ENCODE measurements at regions not wholly inside any gene's neighbourhood (a gene's known extent, or its start where the extent isn't known, plus 50 kb on each side); places are given as distances from the start of the nearest gene placed in this dataset.

- TF ChIP-seq ZNF274 (IDR thresholded peaks at IDR 0.05; ENCODE audit: low read depth, low read length) = no peak
- no peak overlapping the region for H3K4me3 ChIP-seq (ENCODE audit: low read length)
Measured at GRCh38 chr7:86981127-86981526, 78.3 kb downstream of the ELAPOR2 start.

DNA sequence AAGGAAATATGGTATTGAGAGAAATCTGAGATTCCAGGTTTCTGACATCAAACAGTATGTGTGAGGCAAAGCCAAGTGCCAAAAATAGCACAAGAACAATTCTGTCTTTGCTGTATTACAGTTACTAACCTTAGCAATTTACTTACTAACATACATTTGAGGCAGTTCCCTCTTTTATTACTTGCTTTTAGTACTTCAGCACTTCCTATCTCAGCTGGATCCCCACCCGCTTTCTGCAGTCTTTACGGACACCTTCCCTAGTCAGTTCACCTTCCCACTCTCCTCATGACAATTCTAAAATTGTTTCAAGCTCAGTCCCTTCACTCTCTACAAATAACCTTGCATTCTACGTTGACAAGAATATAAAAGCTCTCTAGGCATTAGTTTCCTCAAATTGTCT is 79.2 kb downstream of the ELAPOR2 start:
- no peak for TF ChIP-seq ZNF274 (IDR thresholded peaks at IDR 0.05; ENCODE audit: low read depth, low read length)
- no peak overlapping the region for H3K4me3 ChIP-seq (ENCODE audit: low read length)

GRCh38 chr7:86978808-86979506 is 80.5 kb downstream of the ELAPOR2 start:
- TF ChIP-seq ZNF274 (IDR thresholded peaks at IDR 0.05; ENCODE audit: low read depth, low read length) = no peak
- no peak overlapping the region for H3K4me3 ChIP-seq (ENCODE audit: low read length)

- no peak overlapping the region for H3K4me3 ChIP-seq (ENCODE audit: low read length)
- TF ChIP-seq ZNF274 (IDR thresholded peaks at IDR 0.05; ENCODE audit: low read depth, low read length) = no peak
Measured at GRCh38 chr7:86976958-86977357, 82.5 kb downstream of the ELAPOR2 start.

DNA sequence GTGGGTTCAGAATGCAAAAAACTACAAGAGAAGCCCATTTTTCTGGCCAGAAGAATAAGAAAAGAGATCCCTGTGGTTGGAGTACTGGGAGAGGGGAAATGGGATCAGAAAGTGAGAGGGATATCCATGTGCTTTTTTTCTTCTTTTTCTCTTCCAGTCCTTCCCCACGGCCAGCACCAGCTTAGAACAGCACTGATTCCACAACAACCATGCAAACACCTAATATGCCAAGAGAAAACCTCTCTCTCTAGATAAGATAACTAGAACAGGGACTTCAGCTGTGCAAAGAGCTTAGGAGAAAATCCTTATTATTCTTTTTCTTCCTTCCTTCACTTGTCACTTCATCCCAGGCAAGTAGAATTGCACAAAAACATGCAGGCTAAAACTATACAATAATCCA is 83.5 kb downstream of the ELAPOR2 start:
- TF ChIP-seq ZNF274 (IDR thresholded peaks at IDR 0.05; ENCODE audit: low read depth, low read length) = no peak
- H3K4me3 ChIP-seq (ENCODE audit: low read length) = no peak overlapping the region

- no peak overlapping the region for H3K4me3 ChIP-seq (ENCODE audit: low read length)
- no peak for TF ChIP-seq ZNF274 (IDR thresholded peaks at IDR 0.05; ENCODE audit: low read depth, low read length)
Measured at GRCh38 chr7:86975449-86975848, 84.0 kb downstream of the ELAPOR2 start.

- no peak for TF ChIP-seq ZNF274 (IDR thresholded peaks at IDR 0.05; ENCODE audit: low read depth, low read length)
- no peak overlapping the region for H3K4me3 ChIP-seq (ENCODE audit: low read length)
Measured at GRCh38 chr7:86972072-86972471, 87.4 kb downstream of the ELAPOR2 start.

GRCh38 chr7:86970986-86971385 is 88.5 kb downstream of the ELAPOR2 start:
- H3K4me3 ChIP-seq (ENCODE audit: low read length) = no peak overlapping the region
- no peak for TF ChIP-seq ZNF274 (IDR thresholded peaks at IDR 0.05; ENCODE audit: low read depth, low read length)

- no peak overlapping the region for H3K4me3 ChIP-seq (ENCODE audit: low read length)
- no peak for TF ChIP-seq ZNF274 (IDR thresholded peaks at IDR 0.05; ENCODE audit: low read depth, low read length)
Measured at GRCh38 chr7:86970547-86970946, 88.9 kb downstream of the ELAPOR2 start.

DNA sequence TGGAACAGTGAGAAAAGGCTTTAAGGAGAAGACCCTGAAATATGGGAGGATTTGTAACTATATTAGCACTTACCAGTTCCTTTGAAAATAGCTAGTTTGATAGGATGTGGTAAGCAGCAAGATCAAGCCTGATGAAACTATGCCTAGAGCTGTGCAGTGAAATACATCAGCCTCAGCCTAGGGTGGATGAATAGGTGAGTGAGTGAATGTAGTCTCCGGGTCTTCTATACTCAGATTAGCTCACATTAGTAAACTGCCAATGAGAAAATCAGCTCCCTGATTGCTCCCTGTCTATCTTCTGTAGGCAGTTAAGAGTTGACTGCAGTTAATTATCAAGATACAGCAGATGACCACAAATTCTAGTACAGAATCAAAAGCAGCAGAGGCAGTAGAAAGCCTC is 89.6 kb downstream of the ELAPOR2 start:
- no peak for TF ChIP-seq ZNF274 (IDR thresholded peaks at IDR 0.05; ENCODE audit: low read depth, low read length)

DNA sequence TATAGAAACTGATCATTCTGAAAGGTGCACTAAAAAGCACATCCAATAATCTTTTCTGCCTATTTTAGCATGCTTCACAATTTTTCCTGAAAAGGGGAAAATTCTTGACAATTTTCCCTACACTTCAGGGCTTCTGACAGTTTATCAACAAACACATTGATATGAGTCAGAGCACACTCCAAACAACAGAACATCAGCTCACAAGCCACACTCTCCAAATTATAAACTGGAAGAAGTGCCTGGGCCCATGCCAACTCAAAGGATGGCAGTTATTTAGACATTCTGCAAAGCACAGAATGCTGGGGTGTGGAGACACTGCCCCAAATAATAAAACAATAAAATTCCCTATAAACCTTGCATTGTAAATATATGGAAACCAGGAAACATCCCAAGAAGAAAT is 90.8 kb downstream of the ELAPOR2 start:
- no peak overlapping the region for H3K4me3 ChIP-seq (ENCODE audit: low read length)
- no peak for TF ChIP-seq ZNF274 (IDR thresholded peaks at IDR 0.05; ENCODE audit: low read depth, low read length)

More for the DNA sequence above, 89.6 kb downstream of the ELAPOR2 start:
- H3K4me3 ChIP-seq (ENCODE audit: low read length) = no peak overlapping the region

DNA sequence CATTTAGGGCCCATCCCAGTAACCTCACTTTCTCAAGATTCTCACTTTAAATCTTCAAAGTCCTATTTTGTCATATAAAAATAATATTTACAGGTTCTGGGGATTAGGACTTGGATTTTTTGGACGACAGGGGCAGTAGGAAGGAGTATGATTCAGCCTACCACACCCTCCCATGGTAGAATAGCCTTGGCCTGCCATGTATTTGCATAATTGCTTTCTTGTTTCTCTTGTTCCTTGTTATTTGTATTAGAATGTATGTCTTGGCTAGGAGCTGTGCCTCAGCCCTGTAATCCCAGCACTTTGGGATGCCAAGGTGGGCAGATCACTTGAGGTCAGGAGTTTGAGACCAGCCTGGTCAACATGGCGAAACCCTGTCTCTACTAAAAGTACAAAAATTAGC is 92.5 kb downstream of the ELAPOR2 start:
- no peak for TF ChIP-seq ZNF274 (IDR thresholded peaks at IDR 0.05; ENCODE audit: low read depth, low read length)
- no peak overlapping the region; the same call in 1 of the 2 replicates for H3K4me3 ChIP-seq (ENCODE audit: low read length)

DNA sequence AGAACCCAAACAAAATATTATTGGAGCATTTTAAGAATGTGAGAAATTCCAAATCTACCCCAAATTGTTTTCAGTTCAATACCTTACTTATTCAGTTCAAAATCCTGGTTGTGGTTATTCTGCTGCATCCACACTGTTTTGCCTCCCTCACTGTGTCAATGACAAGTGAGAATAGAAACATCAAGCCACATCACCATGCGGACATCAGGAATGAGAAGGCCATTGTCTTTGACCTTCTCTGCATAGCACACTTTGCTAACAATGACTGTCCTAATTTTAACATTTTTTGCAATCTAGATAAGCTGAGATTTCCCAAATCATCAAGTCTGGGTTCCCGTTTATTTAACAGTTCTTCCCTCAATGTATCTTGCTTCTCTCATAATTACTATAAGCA is 93.7 kb downstream of the ELAPOR2 start:
- TF ChIP-seq ZNF274 (IDR thresholded peaks at IDR 0.05; ENCODE audit: low read depth, low read length) = no peak
- no peak overlapping the region for H3K4me3 ChIP-seq (ENCODE audit: low read length)

GRCh38 chr7:86964973-86965726 is 94.3 kb downstream of the ELAPOR2 start:
- no peak for TF ChIP-seq ZNF274 (IDR thresholded peaks at IDR 0.05; ENCODE audit: low read depth, low read length)
- H3K4me3 ChIP-seq (ENCODE audit: low read length) = no peak overlapping the region

DNA sequence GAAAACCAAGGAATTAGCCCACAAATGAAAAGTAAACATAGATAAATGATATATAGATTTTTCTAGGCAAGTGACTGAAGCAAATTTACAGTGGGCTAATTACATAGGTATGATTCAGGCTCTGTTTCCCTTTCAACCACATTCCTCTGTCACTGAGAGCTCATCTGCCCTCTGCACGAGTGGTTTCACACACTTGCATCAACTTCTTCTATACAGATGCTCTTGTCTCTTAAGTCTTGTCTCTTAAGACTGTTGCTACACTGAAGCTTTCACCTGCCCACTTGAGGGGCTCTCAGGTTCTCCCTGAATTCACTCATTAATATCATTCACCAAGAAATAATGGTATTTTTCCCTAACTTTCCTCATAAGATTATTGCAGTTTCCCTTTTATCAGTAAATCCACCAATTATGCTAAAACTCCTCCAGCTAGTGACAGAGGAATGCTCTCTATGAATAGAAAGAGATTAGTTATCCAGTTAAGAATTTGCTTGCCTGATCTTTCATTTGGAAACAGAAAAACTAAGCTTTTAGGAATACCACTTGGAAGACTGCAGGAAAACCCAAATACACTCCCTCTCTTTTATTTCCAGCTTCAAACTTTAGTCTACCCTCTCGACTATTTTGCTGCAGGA is 95.7 kb downstream of the ELAPOR2 start:
- TF ChIP-seq ZNF274 (IDR thresholded peaks at IDR 0.05; ENCODE audit: low read depth, low read length) = no peak
- H3K4me3 ChIP-seq (ENCODE audit: low read length) = no peak overlapping the region

Measured in GM08714 (cell line).